Epithelial cell of prostate (primary cell): ENCODE measurements at regions not wholly inside any gene's neighbourhood (a gene's known extent, or its start where the extent isn't known, plus 50 kb on each side); places are given as distances from the start of the nearest gene placed in this dataset.
"Not testable (repeated sequence)": the region's sequence is repeated elsewhere in the genome, so short reads cannot be mapped to it uniquely, and the experiment has no call there.

ENCODE experiments used
- DNase-seq: peaks from one replicate; pipeline ENCODE4 v3.0.0-alpha.2; 2011; ENCODE audit warnings: low read depth, low spot score
- H3K27ac ChIP-seq: fragments of 450-650 bp; 2 replicates; pipeline ENCODE4 v1.5.1; 2017; ENCODE audit warnings: mild to moderate bottlenecking

DNA sequence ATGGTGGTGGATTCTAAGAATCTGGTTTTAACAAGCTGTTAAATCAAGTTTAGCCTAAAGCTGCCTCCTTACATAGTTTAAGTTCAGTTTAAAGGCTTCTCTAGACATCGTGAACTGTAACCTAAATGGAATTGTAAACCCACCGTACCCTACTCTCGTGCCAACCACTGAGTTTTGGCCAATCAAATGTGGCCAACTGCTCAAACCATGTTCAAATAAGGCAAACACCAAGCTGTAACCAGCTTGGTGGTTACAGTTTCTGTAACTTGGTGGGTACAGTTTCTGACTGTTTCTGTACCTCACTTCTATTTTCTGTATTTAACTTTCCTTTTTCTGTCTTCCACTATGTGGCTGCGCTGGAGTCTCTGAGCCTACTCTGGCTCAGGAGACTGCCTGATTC is 131.9 kb upstream of the DDHD1 start:
- no peak overlapping the region for H3K27ac ChIP-seq
- no peak for DNase-seq

DNA sequence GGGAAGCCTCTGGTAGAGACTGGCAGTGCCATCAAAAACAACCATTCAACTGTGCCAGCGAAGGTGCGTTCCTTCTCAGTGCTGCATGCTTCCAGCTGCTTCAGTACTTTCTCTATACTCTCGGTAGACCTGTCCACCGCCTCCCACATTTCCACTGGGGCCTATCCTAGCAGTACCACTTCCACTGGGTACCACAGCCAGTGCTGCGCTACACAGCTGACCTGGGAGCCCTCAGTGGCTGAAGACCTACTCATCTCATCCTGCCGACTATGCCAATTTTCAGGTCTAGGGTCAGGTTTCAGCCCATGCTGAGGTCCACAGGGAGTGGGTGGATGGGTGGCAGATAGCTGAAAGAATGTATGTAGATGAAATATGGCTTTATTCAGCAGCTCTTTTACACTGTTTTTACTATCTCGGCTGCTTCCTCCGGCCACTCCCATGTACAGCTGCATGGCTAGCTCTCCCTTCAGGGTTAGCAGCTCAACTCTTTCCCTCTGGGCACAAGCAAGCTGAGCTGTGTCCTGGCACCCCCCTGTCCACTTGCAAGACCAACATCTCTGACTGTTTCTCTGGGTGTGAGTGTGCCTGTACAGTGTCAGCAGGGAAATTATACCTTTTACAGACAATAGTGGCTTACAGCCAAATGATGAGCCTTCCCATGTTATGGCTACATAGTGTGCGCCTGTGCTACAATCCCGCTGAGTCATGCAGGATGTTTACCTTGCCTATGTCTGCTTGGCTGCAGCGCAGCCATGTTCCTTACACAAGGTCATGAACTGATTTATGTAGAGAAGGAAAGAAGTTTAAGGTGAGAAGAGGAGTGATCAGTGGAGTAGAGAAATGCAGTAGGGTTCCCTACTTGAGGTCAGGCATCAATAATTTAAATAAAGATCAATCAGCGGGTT is 125.7 kb upstream of the DDHD1 start:
- H3K27ac ChIP-seq = peak overlapping the region; percentile 35
- DNase-seq = peak; percentile 77

DNA sequence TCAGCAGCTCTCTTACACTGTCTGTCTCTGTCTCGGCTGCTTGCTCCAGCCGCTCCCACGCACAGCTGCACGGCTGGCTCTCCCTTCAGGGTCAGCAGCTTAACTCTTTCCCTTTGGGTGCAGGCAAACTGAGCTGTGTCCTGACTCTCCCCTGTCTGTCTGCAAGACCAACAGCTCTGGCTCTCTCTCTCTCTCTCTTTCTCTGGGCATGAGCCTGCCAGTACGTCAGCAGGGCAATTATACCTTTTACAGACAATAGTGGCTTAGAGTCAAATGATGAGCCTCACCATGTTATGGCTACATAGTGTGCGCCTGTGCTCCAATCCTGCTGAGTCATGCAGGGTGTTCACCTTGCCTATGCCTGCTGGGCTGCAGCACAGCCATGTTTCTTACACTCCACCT is 120.5 kb upstream of the DDHD1 start:
- H3K27ac ChIP-seq = no peak overlapping the region
- no peak for DNase-seq

DNA sequence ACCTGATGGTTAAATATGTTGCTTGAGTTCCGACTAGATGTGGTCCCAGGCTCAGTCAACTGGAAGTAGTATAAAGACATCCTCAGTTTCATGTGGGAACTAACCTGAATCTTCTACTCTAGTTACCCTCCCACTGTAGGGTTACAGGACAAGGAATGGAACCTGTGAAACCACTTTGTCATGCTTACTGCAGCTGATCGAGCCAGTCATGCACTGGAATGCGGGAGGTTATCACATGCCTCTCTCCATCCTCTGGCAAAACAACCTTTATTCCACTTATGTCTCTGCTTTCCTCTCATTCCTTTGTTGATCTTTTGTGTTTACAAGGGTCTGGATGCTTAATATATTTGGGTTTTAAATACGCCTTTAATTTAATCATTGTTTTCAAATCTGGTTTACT is 111.9 kb upstream of the DDHD1 start:
- DNase-seq = no peak
- H3K27ac ChIP-seq = no peak overlapping the region

DNA sequence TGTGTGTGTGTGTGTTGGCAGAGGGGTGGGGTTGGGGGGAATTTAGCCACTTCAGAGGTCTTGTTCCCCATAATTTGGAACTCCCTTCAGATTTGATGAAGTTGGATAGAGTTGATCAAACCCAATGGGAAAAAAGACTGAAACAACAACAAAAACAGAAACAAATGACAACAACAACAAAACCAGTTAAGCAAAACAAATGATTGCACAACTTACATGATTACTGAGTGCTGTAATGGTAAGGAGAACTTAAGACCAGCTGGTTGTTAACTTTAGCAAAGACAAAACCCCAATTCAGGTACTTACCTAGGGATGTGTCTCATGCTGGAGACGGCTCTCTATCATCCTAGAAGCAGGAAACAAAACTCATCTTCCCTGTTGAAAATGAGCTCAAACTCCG is 107.8 kb upstream of the DDHD1 start:
- H3K27ac ChIP-seq = no peak overlapping the region
- no peak for DNase-seq

DNA sequence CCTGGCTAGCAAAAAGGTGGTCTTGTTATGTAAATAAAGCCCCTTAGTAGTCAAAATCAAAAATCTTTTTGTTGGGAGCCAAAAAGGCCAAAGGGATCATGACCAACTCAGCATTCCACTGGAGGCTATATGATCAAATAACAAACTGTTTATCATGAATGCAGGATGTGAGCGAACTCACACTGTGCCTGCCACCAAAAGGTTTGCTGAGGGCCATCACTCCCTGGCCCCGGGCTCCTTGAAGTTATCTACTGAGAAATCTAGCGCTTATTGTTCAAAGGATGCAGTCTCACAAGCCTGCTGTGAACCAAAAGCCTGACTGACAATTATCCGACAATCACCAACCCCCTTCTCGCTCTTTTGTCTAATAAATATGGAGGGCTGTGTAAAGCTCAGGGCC is 107.2 kb upstream of the DDHD1 start:
- DNase-seq = no peak
- no peak overlapping the region for H3K27ac ChIP-seq

DNA sequence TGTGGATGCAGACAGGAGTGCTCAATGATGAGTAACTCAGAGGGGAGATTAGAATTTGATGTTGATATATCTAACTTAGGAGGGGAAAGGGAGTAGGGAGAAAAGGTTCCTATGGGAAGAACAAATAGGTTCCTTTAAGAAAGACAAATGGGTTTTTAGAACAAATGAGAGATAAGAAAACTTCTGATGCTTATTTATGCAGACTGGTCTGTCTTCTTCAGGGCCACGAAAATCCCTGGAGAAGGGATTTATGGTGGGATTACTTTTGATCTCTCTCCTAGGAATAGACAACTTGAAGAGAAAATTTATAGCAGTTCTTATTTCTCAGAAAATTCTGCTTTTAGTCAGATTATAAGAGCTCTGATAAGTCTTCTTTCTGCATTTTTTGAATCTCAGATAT is 99.0 kb upstream of the DDHD1 start:
- no peak for DNase-seq
- H3K27ac ChIP-seq = no peak overlapping the region

DNA sequence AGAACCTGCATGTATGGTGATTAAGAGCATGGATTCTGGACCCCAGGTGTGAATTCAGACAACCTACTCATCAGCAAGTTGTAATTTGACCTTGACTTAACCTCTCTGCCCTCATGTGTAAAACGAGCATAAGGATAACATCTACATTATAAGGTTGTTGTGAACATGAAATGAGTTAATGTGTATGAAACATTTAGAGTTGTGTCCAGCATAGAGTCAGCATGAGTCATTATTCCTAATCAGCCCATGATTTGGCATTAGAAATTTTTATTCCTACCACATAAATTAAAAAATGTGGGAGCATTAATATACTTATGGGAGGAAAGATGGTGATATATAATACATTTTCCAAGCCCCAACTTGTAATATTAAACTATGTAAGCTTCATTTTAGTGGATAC is 95.9 kb upstream of the DDHD1 start:
- no peak for DNase-seq
- no peak overlapping the region for H3K27ac ChIP-seq

DNA sequence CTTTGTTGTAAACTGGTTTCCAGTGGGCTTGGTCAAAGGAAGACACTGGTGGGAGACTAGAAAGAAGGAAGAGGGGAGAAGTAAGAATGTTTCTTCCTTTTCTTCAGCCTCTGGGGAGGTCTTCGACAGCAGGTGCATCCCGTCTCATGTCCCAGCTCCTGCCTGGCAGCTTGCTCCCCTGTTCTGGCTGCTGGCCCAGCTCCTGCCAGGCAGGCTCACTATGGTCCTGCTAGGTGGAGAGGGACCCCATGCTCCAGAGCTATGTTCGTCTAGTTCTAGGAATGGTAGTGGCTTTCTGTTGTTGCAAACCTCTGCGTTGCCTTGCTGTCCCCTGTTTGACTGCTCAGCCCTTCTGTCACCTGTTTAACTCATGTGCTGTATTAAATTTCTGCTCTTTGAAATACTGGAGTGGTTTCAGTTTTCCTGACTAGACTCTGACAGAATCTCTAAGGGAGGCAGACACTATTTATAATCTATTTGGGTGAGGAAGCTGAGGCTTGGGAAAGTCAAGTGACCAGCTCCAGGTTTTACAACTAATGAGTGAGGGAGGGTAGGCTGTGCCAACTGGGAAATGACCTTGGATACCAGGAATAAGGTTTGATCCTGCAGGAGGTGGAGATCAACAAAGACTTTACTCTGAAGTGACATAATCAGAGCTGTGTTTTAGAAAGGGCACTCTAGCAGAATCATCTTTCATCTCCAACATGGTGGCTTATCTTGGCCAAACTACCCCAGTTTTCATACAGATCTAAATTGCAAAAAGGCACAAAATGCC is 94.7 kb upstream of the DDHD1 start:
- no peak overlapping the region for H3K27ac ChIP-seq
- DNase-seq = no peak

DNA sequence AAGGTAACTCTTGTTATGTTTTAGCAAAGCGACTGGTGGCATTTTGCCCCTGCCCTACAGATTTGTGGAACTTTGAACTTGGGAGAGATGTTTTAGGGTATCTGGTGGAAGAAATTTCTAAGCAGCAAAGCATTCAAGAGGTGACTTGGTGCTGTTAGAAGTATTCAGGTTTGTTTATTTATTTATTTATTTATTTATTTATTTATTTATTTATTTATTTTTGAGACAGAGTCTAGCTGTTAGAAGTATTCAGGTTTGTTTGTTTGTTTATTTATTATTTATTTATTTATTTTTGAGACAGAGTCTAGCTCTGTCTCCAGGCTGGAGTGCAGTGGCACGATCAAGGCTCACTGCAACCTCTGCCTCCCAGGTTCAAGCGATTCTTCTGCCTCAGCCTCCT is 89.8 kb upstream of the DDHD1 start:
- DNase-seq, H3K27ac ChIP-seq: not testable (repeated sequence)

DNA sequence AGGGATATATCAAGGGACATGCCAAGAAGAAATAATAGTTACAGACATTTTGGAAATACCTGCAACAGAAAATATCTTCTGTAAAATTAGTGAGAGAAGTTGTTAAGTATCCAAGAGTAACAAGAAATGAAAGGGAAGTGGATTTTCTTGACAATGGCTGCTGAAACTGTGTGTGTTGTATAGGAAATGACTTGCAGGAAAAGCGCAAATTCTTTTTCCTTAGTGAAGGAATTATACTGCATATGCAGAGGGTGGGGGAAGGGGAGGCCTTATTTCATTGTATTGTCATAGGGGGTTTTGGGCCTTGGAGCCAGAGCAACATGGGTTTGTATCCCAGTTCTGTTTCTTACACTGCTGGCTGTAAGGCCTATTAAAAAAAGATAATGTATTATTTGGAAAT is 84.4 kb upstream of the DDHD1 start:
- H3K27ac ChIP-seq = no peak overlapping the region
- DNase-seq = no peak

DNA sequence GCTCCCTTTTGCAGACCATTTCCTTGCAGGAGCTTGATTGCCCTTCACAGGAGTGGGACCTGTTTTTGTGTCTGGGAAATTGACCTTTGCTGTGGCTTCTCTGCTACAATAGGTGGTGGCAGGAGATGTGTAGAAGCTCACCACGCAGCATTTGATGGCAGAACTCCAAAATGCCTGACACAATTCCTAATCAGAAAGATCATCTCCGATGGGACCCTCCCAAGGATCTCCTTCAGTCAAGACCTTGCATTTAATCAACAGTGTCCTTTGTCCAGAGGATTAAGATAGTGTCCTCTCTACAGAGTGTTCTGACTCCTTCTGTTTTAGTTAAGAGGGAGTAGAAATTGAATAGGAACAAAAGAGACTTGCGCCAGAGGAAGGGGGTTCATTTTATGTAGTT is 83.6 kb upstream of the DDHD1 start:
- no peak overlapping the region for H3K27ac ChIP-seq
- no peak for DNase-seq

DNA sequence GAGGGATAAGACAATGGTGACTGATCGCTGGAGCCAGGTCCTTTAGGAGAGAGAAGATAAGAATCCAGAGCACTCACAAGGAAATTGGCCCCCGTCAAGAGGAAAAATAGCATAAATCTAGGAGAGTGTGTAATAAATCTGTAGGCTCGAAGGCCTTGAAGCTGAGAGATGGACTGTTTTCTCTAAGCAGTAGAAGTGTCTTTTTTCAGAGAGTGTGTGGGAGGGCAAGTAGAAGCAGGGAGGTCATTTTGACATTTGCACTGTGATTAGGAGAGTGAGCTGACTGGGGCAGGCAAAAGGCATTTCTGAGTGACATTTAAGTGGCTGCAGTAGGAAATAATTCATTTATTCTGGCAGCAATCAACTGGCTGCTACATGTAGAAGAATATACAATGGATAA is 78.0 kb upstream of the DDHD1 start:
- DNase-seq = no peak
- no peak overlapping the region for H3K27ac ChIP-seq

DNA sequence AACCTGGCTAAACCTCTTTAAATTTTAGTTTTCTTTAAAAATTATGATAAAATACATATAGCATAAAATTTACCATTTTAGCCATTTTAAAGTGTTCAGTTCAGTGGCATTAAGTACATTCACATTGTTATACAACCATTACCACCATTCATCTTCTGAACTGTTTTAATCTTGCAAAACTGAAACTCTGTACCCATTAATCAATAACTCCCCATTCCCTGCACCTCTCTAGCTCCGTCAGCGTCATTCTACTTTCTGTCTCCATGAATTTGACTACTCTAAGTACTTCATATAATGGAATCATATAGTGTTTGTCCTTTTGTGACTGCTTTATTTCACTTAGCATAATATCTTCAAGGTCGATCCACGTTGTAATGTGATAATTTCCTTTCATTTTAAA is 75.8 kb upstream of the DDHD1 start:
- no peak overlapping the region for H3K27ac ChIP-seq
- no peak for DNase-seq

DNA sequence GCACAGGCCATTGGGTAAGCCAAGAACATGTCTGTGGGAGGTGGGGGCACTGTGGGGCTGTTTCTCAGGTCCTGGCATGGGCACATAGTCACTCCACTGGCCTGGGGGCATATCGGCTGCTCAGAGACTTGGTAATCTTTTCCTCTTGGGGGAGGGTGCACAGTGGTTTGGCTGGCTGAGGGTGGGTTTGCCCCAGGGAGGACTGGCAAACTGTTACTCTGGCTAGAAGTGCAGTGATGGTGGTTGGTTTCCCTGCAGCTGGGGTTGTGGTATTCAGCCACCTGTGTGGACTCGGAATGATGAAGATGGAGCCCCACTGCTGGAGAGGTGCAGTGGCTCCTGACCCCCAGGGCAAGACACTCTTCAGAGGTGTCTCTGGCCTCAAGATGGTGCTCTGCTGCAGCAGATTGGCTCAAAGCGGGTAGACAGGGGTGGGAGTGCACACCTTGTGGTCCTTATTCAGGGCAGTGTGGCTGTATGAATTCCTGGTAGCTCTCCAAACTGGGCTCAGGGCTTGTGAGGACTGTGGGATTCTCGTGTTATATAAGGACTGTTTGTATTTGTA is 74.1 kb upstream of the DDHD1 start:
- no peak overlapping the region for H3K27ac ChIP-seq
- DNase-seq = no peak

DNA sequence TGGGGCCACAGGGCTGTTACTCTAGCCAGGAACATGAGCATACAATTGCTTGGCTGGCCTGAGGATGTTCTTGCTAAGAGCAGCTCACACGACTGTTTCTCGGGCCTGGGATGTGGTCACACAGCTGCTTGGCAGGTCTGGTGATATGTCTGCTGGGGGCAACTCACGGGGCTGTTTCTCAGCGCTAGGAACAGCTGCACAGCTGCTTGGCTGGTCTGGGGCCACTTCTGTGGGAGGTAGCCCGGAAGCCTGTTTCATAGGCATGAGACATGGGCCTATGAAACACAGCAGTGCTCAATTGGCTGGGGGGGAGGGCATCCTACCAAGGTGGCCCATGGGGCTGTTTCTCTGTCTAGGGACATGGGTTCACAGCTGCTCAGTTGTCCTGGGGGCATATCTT is 73.4 kb upstream of the DDHD1 start:
- DNase-seq = no peak
- H3K27ac ChIP-seq = no peak overlapping the region

DNA sequence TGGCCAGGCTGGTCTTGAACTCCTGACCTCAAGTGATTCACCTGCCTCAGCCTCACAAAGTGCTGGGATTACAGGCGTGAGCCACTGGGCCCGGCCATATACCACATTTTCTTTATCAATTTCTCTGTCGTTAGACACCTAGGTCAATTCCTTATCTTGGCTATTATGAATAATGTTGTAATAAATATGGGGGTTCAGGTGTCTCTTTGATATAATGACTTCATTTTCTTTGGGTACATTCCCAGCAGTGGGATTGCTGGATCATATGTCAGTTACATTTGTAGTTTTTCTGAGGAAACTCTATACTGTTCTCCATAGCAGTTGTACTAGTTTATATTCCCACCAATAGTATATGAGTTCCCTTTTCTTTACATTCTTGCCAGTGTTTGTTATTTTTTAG is 67.8 kb upstream of the DDHD1 start:
- DNase-seq = no peak
- no peak overlapping the region for H3K27ac ChIP-seq

DNA sequence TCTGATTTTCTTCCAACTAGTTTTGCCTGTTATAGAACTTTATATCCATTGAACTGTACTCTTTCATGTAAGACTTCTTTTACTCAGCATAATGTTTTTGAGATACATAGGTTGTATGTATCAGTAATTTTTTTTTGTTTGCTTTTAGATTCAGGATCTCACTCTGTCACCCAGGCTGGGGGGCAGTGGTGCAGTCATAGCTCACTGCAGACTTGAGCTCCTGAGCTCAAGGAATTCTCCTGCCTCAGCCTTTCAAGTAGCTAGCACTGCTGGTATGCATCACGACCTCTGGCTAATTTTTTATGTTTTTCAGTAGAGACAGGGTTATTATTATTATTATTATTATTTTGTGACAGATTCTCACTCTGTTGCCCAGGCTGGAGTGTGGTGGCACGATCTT is 65.0 kb upstream of the DDHD1 start:
- H3K27ac ChIP-seq = no peak overlapping the region

DNA sequence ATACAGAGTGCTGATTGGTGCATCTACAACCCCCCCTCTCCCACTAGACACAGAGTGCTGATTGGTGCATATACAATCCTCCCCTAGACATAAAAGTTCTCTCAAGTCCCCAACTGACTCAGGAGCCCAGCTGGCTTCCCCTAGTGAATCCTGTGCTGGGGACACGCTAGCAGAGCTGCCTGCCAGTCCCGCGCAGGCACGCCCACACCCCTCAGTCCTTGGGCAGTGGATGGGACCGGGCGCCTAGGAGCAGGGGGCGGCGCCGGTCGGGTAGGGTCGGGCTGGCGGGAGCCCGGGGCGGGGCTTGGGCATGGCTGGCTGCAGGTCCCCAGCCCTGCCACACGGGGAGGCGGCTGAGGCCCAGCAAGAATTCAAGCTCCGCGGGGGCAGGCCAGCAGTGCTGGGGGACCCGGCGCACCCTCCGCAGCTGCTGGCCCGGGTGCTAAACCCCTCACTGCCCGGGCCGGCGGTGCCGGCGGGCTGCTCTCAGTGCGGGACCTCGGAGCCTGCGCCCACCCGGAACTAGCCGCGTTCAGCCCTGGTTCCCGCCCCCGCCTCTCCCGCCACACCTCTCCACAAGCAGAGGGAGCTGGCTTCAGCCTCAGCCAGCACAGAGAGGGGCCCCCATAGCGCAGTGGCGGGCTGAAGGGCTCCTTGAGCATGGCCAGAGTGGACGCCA is 64.3 kb upstream of the DDHD1 start:
- DNase-seq = no peak
- no peak overlapping the region for H3K27ac ChIP-seq

More for the DNA sequence above, 65.0 kb upstream of the DDHD1 start:
- DNase-seq = no peak

DNA sequence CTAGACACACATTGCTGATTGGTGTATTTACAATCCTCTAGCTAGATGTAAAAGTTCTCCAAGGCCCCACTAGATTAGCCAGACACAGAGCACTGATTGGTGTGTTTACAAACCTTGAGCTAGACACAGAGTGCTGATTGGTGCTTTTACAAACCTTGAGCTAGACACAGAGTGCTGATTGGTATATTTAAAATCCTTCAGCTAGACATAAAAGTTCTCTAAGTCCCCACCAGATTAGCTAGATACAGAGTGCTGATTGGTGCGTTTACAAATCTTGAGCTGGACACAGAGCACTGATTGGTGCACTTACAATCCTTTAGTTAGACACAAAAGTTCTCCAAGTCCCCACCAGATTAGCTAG is 63.8 kb upstream of the DDHD1 start:
- DNase-seq, H3K27ac ChIP-seq: not testable (repeated sequence)

DNA sequence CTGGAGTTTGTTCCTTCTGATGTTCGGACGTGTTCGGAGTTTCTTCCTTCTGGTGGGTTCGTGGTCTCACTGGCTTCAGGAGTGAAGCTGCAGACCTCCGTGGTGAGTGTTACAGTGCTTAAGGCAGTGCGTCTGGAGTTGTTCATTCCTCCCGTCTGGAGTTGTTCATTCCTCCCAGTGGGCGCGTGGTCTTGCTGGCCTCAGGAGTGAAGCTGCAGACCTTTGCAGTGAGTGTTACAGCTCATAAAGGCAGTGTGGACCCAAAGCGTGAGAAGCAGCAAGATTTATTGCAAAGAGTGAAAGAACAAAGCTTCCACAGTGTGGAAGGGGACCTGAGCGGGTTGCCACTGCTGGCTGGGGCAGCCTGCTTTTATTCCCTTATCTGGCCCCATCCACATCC is 63.4 kb upstream of the DDHD1 start:
- not testable (repeated sequence) for H3K27ac ChIP-seq, DNase-seq
